Transverse colon (tissue), 3 donors: ENCODE measurements at regions not wholly inside any gene's neighbourhood (a gene's known extent, or its start where the extent isn't known, plus 50 kb on each side); places are given as distances from the start of the nearest gene placed in this dataset.
"Not testable (repeated sequence)": the region's sequence is repeated elsewhere in the genome, so short reads cannot be mapped to it uniquely, and the experiment has no call there.

Experiments used
- CTCF ChIP-seq, 5 experiments: fragments of 200-600 bp in 3 of 5; fragments of 450-650 bp in 2 of 5; sonication (generic) in 3 of 5; IDR thresholded peaks; 1 replicate in 2 of 5; 2 replicates in 3 of 5; pipeline ENCODE4 v1.5.1; 2016 to 2017; ENCODE audit warnings: antibody characterized with exemption in 5 of 5, inconsistent platforms in 3 of 5, mild to moderate bottlenecking in 2 of 5, moderate library complexity in 1 of 5
- EP300 ChIP-seq: sonication (generic); formaldehyde crosslinking; IDR thresholded peaks from one replicate; pipeline ENCODE4 v1.6.1; 2017; ENCODE audit warnings: antibody characterized with exemption, low read depth

DNA sequence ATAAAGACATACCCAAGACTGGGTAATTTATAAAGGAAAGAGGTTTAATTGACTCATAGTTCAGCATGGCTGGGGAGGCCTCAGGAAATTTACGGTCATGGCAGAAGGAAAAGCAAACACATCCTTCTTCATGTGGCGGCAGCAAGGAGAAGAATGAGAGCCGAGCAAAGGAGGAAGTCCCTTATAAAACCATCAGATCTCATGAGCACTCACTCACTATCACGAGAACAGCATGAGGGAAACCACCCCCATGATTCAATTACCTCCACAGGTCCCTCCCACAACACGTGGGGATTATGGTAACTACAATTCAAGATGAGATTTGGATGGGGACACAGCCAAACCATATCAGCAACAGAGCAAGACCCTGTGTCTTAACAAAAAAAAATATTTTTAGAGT, 98.8 kb upstream of the UBAC2 start:
- TF ChIP-seq EP300; CTCF (IDR thresholded peaks at IDR 0.05): not testable (repeated sequence)
